MCF 10A (cell line): ENCODE measurements at regions not wholly inside any gene's neighbourhood (a gene's known extent, or its start where the extent isn't known, plus 50 kb on each side); places are given as distances from the start of the nearest gene placed in this dataset.
A peak's percentile ranks its signal among the peaks of the same experiment; 100 is the strongest.

Experiments used
- BruUV-seq: library from RNA; stranded (reverse); fragments of 400-500 nt; replicated peaks from 2 replicates; lab custom pipeline; 2021; lab: Mats Ljungman, UMichigan
- CTCF ChIA-PET: fragments of 300-600 bp; sonication (Branson Sonifier 250); formaldehyde crosslinking; extraction: SDS; loops from one replicate; lab custom pipeline; 2021; ENCODE audit warnings: antibody characterized with exemption, inconsistent platforms; lab: Yijun Ruan, JAX
- POLR2A ChIA-PET: fragments of 300-600, 350-650 bp; sonication (Branson Sonifier 250); formaldehyde crosslinking; extraction: SDS; loops from one replicate; lab custom pipeline; 2020; ENCODE audit warnings: antibody characterized with exemption, inconsistent platforms; lab: Yijun Ruan, JAX
- DNase-seq: peaks from one replicate; pipeline ENCODE4 v3.0.0-alpha.2; 2018; ENCODE audit not compliant: unreplicated experiment
- H3K27ac Mint-ChIP-seq: one replicate; pipeline ENCODE4 v1.8.0; 2022; ENCODE audit warnings: mild to moderate bottlenecking, low read depth, mixed read lengths; ENCODE audit not compliant: unreplicated experiment
- H3K27me3 Mint-ChIP-seq: one replicate; pipeline ENCODE4 v1.8.0; 2022; ENCODE audit warnings: mixed read lengths; ENCODE audit not compliant: insufficient read depth, unreplicated experiment
- H3K36me3 Mint-ChIP-seq: one replicate; pipeline ENCODE4 v1.8.0; 2022; ENCODE audit warnings: mild to moderate bottlenecking, moderate library complexity, mixed read lengths; ENCODE audit not compliant: insufficient read depth, unreplicated experiment
- H3K4me1 Mint-ChIP-seq: one replicate; pipeline ENCODE4 v1.8.0; 2022; ENCODE audit warnings: mixed read lengths; ENCODE audit not compliant: insufficient read depth, unreplicated experiment
- H3K4me3 Mint-ChIP-seq: one replicate; pipeline ENCODE4 v1.8.0; 2022; ENCODE audit warnings: mild to moderate bottlenecking, moderate library complexity, mixed read lengths; ENCODE audit not compliant: unreplicated experiment
- H3K9me3 Mint-ChIP-seq: one replicate; pipeline ENCODE4 v1.8.0; 2022; ENCODE audit warnings: mixed read lengths; ENCODE audit not compliant: unreplicated experiment
- intact Hi-C: fragments of 100-400 bp; cut with micrococcal nuclease; formaldehyde crosslinking; loops from 2 replicates; pipeline ENCODE4 v1.14.1; 2022
- TF ChIP-seq, protein P1 (sequence below): fragments of 200-600 bp; IDR thresholded peaks from one replicate; pipeline ENCODE4 v1.8.0; 2022; ENCODE audit warnings: antibody characterized with exemption, mild to moderate bottlenecking; ENCODE audit not compliant: unreplicated experiment

DNA sequence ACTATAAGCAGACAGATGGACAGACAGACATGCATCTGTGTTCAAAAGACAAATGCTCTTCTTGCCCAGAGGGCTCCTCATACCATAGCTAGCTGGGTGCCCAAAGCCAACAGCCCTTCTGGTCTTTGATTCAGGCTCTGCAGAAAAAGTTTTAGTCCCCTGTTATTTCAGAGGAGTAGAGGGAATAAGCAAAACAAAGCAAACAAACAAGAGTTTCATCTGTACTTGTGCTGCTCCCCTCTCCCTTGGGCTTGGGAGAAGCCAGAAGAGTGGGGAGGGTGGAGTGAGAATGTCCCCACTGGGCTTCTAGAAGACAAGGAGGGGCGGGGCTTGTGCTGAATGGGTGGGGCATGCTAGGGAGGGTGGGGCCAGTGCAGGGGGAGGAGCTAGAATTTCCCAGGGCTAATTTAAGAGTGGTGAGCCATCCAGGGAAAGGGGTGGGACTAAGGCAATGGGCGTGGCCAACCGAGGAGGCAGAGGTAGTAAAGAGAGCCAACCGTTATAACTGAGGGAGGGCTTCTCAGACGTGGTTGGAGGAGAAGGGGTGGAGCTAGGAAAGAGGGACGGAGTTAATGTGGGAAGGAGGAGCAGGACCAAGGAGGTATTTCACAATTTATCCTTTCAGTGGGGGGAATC, 101.2 kb upstream of the MGMT start:
- intact Hi-C loops, result no loop called here
- Mint-ChIP-seq H3K4me3 (no peak overlapping the region), H3K27me3 (peaks cover 29% of the 10 kb centered on the region), H3K4me1 (no peaks in the 10 kb centered on the region), H3K27ac (no peak overlapping the region), H3K36me3 (no peaks in the 10 kb centered on the region), H3K9me3 (peaks cover 8% of the 10 kb centered on the region)
- BruUV-seq, result no TSS peak
- peak; percentile 17 for DNase-seq
- TF ChIP-seq, protein P1, sequence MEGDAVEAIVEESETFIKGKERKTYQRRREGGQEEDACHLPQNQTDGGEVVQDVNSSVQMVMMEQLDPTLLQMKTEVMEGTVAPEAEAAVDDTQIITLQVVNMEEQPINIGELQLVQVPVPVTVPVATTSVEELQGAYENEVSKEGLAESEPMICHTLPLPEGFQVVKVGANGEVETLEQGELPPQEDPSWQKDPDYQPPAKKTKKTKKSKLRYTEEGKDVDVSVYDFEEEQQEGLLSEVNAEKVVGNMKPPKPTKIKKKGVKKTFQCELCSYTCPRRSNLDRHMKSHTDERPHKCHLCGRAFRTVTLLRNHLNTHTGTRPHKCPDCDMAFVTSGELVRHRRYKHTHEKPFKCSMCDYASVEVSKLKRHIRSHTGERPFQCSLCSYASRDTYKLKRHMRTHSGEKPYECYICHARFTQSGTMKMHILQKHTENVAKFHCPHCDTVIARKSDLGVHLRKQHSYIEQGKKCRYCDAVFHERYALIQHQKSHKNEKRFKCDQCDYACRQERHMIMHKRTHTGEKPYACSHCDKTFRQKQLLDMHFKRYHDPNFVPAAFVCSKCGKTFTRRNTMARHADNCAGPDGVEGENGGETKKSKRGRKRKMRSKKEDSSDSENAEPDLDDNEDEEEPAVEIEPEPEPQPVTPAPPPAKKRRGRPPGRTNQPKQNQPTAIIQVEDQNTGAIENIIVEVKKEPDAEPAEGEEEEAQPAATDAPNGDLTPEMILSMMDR, result no peak
- ChIA-PET CTCF (no interaction called here), POLR2A (no interaction called here)

DNA sequence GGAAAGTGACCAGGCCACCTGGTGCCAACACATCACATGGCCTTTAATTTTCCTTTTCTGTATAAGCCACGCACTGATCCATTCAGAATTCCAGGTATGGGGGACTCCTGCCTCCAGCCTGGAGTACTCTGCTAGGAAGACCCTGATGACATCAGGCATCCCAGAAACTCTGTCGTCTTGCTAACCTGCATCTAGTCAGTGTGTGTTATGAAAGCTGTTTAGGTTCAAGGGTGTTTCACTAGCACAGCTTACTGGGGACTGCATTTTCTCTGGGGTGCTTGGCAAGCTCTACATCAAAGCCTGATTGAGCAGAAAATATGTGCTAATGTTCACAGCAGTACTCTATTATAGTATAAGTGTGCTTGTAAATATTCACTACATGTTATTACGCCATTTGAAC, 100.6 kb upstream of the MGMT start:
- DNase-seq, result no peak
- CTCF ChIA-PET, result no interaction called here
- H3K4me1 Mint-ChIP-seq, result no peaks in the 10 kb centered on the region
- no peaks in the 10 kb centered on the region for H3K36me3 Mint-ChIP-seq
- no peak overlapping the region for H3K27ac Mint-ChIP-seq
- intact Hi-C loops, result no loop called here
- TF ChIP-seq, protein P1, result no peak
- H3K27me3 Mint-ChIP-seq, result peaks cover 29% of the 10 kb centered on the region
- POLR2A ChIA-PET, result interaction anchor here (0.6 kb wide), 2 partner anchors 46 to 237 kb away, joined by 3 read pairs; no protein-coding TSS in a partner anchor
- H3K9me3 Mint-ChIP-seq, result peaks cover 8% of the 10 kb centered on the region
- no TSS peak for BruUV-seq
- H3K4me3 Mint-ChIP-seq, result no peak overlapping the region

DNA sequence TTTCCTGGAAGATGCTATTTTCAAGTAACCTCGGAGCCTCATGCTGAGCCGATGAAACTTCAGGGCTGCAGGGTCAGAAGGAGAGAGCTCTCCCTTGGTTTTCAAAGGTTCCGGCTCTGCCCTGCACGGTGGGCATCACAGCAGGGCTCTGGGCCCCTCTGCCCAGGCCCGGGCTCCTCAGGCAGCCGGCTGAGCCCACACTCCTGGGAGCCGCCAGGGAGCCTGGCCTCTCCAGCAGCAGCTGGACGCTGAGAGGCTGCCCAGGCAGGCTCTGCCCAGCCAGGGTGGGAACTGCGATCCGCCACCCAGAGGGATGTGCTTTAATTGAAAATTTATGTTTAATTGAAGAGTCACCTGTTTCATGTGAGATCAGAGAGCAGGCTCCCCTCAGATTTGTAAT, 97.5 kb upstream of the MGMT start:
- H3K4me3 Mint-ChIP-seq, result no peak overlapping the region
- no TSS peak for BruUV-seq
- TF ChIP-seq, protein P1, result no peak
- no peak overlapping the region for H3K27ac Mint-ChIP-seq
- H3K9me3 Mint-ChIP-seq, result peaks cover 7% of the 10 kb centered on the region
- intact Hi-C loops, result no loop called here
- DNase-seq, result no peak
- no peaks in the 10 kb centered on the region for H3K36me3 Mint-ChIP-seq
- H3K4me1 Mint-ChIP-seq, result no peaks in the 10 kb centered on the region
- CTCF ChIA-PET, result interaction anchor here (0.6 to 1.0 kb wide), 2 partner anchors 37 to 757 kb away, joined by 3 to 4 read pairs; no protein-coding TSS in a partner anchor
- POLR2A ChIA-PET, result no interaction called here
- H3K27me3 Mint-ChIP-seq, result peaks cover 17% of the 10 kb centered on the region

DNA sequence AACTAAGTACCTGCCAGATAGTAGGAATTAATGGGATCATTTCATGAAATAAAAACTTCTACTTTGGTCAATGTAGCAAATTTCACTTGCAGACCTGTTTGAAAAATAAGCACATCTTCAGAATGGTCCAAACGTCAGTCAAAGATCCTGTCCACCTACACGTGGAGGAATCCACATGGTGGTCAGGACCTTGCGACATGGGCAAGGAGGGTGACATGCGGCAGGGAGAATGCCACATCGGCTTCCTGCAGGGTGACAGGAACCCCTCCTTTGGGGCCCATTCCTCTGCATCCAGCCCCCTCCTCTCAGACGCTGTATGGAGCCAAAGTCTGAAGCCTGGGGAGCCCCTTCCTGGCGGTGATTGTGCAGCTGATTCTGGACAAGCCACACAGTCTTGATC, 95.5 kb upstream of the MGMT start:
- TF ChIP-seq, protein P1, result no peak
- Mint-ChIP-seq H3K36me3 (no peaks in the 10 kb centered on the region), H3K27me3 (peaks cover 17% of the 10 kb centered on the region), H3K4me3 (no peak overlapping the region), H3K9me3 (peaks cover 7% of the 10 kb centered on the region), H3K4me1 (no peaks in the 10 kb centered on the region), H3K27ac (no peak overlapping the region)
- POLR2A ChIA-PET, result no interaction called here
- BruUV-seq, result no TSS peak
- CTCF ChIA-PET, result no interaction called here
- intact Hi-C loops, result no loop called here
- no peak for DNase-seq
